Effector CD8-positive, alpha-beta T cell (primary cell): ENCODE measurements at regions not wholly inside any gene's neighbourhood (a gene's known extent, or its start where the extent isn't known, plus 50 kb on each side); places are given as distances from the start of the nearest gene placed in this dataset.

Experiments used
- DNase-seq: peaks from one replicate; lab custom pipeline; 2025; lab: John Stamatoyannopoulos, UW

GRCh38 chr7:10685040-10685439 is 288.6 kb upstream of the PHF14 start:
- DNase-seq = no peak

DNA sequence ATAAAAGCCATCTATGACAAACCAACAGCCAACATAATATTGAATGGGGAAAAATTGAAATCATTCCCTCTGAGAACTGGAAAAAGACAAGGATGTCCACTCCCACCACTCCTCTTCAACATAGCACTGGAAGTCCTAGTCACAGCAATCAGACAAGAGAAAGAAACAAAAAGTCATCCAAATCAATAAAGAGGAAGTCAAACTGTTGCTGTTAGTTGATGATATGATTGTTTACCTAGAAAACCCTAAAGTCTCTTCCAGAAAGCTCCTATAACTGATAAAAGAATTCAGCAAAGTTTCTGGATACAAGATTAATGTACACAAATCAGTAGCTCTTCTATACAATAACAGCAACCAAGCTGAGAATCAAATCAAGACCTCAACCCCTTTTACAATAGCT is 285.1 kb upstream of the PHF14 start:
- no peak for DNase-seq

- no peak for DNase-seq
These were observed 277.6 kb upstream of the PHF14 start for GRCh38 chr7:10696064-10696463.

DNA sequence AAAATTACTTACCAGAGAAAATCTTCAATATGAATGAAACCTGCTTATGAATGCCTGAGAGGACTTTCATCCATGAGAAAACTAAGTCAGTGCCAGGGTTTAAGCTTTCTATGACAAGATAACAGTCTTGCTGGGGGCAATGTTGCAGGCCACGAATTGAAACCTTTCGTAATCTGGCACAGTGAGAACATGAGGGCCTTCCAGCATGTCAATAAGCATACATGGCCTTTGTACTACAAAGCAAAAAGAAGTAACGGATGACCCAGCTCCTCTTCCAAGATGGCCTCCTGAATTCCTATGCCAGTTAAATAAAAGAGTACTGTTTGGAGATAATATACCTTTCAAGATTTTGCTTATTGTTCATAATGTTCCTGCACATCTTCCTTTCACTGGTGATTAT is 270.6 kb upstream of the PHF14 start:
- DNase-seq = no peak

- DNase-seq = no peak
These were observed 269.7 kb upstream of the PHF14 start for GRCh38 chr7:10703981-10704380.

- no peak for DNase-seq
These were observed 269.0 kb upstream of the PHF14 start for GRCh38 chr7:10704653-10705052.

DNA sequence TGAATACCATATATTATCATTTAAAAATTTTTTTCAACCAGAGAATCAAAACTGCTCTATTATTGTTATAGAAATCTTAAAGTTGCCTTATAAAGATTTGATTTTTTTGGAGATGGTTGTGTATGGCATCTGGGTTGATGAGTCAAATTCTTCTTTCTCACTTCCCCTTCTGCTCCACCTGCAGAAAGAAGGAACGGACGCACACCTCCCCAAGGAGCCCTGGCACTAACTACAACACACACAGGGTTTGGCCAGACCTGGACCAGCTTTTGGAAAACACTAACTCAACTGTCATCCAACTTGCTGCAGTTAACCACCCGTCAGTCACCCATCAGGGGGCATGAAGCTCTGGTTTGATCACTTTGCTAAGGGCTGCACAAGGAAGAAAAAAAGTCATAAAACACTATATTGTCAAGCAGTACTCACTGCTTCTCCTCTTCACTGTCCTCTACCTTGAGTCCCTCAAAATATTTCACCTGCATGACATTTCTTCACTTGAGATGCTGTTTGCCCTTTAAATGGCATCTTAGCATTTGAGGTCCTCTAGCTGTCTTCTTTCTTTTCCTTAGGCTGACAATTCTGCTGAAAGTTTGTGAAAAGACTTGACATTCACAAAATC is 266.7 kb upstream of the PHF14 start:
- DNase-seq = no peak

- DNase-seq = no peak
These were observed 266.2 kb upstream of the PHF14 start for GRCh38 chr7:10707519-10707918.

GRCh38 chr7:10708447-10708846 is 265.2 kb upstream of the PHF14 start:
- DNase-seq = no peak

- DNase-seq = no peak
These were observed 254.9 kb upstream of the PHF14 start for GRCh38 chr7:10718768-10719167.

DNA sequence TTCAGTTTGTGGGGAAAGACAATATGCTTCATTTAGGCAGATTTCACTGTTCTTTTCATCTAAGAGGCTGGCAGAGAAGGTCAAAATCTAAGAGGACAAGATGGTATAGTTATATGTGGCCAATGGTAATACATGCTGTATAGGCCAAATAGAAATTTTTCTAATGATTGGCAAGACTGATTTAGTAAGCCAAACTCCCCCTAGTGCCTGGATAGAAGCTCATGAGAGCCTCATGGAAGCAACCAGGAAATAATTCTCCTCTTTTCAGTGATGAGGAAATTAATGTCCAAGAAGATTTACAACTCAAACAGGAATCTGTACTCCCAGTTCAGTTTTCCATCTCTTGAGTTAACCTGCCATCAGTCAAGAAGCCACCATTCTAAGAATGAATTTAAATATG is 253.6 kb upstream of the PHF14 start:
- DNase-seq = no peak

DNA sequence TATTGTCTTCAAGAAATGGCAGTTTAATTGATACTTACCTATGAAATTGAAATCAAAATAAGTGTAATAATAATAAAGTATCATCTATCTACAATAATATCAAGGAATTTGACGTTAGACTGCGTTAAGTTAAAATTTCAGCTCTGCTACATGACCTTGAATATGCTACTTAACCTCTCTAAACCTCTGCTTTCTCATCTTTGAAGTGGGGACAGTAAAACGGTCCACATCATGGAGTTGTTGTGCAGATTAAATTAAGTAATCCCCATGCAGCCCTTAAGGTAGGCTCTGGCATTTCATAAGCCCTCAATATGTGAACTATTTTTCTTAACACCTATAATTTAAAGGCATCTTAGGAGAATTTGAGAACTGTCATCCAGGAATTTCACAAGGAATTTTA is 252.4 kb upstream of the PHF14 start:
- no peak for DNase-seq

DNA sequence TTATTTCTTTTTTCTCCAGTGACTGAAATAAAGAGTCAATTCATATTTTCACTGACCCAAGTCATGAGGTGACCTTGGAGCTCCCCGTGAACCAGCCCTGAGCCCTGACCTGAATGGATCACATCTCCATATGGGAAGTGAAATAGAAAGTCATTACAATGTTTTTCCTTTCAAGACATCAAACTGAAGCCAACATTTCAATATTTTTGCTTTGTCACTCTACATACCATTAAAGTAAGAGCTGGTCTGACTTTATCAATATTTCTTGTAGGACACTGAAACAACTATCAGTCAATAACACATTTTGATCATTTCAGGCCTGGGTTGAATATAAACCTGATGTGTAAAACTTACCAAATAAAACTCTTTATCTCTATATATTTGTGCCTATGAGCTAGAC is 249.8 kb upstream of the PHF14 start:
- DNase-seq = no peak

DNA sequence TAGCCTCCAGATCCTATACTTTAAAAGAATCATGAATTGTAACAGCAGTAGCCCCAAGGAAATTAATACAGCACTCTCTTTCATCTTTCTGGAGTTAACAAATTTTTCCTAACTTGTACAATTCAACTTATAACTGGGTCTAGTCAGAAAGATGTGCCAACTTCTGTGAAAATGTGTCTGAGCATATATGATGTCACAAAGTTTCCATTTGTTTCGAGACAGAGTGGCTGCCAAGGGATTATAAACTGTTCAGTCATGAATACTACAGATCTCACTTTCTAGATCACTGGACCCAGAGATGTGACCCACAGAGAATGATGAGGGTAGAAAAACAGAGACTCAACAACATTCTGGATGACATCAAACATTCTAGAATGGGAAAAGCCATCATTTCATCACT is 249.2 kb upstream of the PHF14 start:
- DNase-seq = no peak

- no peak for DNase-seq
These were observed 246.0 kb upstream of the PHF14 start for GRCh38 chr7:10727636-10728035.

GRCh38 chr7:10731253-10731773 is 242.4 kb upstream of the PHF14 start:
- DNase-seq = no peak

- DNase-seq = no peak
These were observed 239.9 kb upstream of the PHF14 start for GRCh38 chr7:10733747-10734146.

GRCh38 chr7:10734595-10734994 is 239.1 kb upstream of the PHF14 start:
- DNase-seq = no peak

DNA sequence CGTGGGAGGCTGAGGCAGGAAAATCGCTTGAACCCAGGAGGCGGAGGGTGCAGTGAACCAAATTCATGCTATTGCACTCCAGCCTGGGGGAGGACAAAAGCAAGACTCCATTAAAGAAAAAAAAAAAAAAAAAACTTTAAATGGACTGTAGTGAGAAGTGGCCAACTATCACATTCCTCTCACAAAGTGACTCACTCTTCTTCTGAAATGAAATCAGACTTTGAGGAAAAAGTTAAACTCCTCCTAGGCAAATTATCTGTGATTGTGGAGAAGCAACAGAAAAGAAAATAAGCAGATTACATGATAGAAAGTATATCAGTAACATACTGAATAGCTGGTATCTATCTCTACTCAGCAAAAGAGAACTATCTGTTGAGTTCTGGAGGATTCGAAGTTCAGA is 234.3 kb upstream of the PHF14 start:
- DNase-seq = no peak

DNA sequence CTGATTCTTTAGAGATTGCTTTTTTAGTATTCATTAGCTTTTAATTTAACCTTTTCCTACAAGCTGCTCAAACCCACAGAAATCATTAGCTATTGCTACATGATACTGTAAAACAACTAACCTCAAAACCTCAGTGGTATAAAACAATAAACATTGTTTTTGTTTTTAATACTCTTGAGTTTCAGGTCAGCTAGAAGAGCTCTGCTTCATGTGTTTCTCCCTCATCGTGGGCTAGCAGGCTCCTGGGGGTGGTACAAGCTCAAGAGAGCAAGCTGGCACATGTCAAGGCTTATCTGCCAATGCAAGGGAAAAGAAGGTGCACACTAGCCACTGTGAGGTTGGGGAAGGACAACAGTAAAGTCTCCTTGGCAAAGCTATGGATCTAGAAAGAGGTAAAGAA is 232.9 kb upstream of the PHF14 start:
- DNase-seq = no peak

DNA sequence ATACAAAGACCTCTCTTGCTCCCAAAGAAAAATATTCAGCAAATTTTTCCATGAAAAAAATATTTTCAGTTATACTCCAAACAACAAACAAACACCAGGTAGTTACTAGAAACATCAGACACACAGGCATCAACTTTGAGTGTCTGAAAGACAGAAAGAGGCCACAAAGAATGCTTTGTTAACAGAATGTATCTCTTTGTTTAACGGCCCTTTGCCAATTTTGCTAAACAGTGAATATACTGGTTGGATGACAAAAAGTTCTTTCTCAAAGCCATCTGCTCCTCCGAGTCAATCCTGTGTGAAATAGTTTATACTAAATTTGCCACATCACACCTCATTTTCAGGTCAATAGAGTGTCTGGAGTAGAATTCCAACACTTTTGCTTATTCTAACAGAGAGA is 216.7 kb upstream of the PHF14 start:
- DNase-seq = no peak

GRCh38 chr7:10759120-10759519 is 214.6 kb upstream of the PHF14 start:
- no peak for DNase-seq

DNA sequence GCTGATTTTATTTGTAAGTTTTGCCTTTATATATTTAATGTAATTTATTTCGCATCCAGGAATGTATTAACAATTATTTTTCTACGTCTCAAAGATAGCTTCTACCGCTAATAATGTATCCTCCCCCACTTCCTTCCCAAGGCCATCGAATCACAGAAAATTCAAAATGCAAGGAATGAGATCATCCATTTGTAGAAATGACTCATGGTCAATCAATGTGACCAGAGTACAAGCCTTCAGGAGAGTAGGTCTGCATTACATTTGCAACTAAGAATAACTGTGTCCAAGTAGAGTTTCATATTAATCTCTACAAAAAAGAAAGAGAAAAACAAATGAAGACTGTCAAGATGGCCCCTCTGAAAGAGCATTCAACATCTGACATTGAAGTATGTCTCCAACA is 205.9 kb upstream of the PHF14 start:
- no peak for DNase-seq

DNA sequence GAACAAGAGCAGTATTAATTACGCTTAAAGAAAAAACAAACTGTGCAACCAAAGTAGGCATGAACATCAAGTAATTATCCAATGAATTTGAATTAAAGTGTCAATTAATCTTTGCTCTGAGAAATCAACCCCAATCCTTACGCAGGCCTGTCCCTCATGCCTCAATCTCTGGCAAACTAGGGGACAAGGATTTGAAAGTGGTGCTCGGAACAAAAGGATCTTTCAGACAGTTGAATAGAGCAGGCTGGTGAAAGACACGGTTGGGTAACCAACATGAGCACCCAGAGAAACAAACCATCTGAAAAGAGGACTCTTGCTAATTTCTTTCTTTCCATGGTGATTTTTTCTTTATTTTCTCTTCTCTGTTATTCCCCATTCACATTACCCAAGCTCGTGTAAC is 203.5 kb upstream of the PHF14 start:
- no peak for DNase-seq

DNA sequence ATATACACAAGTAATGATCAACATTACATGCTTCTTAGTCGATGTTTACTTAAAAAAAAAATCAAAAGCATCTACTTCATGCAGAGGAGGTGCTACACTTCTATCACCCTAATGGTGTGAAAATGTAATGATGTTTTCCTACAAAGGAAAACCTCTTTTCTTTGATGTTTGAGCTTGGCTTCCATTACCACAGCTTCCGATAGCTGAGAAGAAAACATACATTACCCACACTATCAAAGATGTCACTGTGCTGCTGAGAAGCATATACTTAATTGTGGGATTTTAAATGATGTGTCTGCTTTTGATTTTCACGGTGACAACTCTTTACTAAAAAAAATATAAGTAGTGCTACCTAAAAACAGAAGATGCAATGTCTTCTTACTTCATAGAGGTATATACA is 200.2 kb upstream of the PHF14 start:
- DNase-seq = no peak
